A673 (cell line): ENCODE measurements at regions not wholly inside any gene's neighbourhood (a gene's known extent, or its start where the extent isn't known, plus 50 kb on each side); places are given as distances from the start of the nearest gene placed in this dataset.

Experiments used
- EZH2 ChIP-seq: fragments of 200-600 bp; sonication (generic); IDR thresholded peaks from 2 replicates; pipeline ENCODE4 v1.6.1; 2017; ENCODE audit warnings: borderline replicate concordance, low read depth, mild to moderate bottlenecking, mixed read lengths, antibody characterized with exemption, low read length; ENCODE audit not compliant: poor library complexity, severe bottlenecking
- TF ChIP-seq, protein P1 (sequence below): fragments of 300-800, 200-600 bp; sonication (generic); conservative IDR thresholded peaks from 2 replicates; pipeline ENCODE4 v1.5.1; 2017; ENCODE audit warnings: low read depth, mild to moderate bottlenecking, antibody characterized with exemption, low read length, moderate library complexity, mixed read lengths

DNA sequence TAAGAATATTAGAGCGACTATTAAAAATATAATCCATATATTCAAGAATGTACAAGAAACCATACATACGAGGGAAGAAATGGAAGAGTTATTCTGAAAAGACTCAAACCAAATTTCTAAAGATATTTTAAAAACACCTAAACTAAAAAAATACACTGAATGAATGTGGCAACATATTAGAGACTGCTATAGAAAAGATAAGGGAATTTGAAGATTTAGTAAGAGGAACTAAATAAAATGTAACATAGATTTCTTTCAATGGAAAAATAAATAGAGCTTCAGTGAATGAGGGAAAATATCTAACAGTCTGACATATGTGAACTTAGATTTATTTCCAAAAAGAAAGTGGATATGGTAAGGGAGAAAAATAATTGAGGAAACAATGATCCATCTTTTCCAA lies 194.9 kb upstream of the STXBP5 start:
- TF ChIP-seq, protein P1, sequence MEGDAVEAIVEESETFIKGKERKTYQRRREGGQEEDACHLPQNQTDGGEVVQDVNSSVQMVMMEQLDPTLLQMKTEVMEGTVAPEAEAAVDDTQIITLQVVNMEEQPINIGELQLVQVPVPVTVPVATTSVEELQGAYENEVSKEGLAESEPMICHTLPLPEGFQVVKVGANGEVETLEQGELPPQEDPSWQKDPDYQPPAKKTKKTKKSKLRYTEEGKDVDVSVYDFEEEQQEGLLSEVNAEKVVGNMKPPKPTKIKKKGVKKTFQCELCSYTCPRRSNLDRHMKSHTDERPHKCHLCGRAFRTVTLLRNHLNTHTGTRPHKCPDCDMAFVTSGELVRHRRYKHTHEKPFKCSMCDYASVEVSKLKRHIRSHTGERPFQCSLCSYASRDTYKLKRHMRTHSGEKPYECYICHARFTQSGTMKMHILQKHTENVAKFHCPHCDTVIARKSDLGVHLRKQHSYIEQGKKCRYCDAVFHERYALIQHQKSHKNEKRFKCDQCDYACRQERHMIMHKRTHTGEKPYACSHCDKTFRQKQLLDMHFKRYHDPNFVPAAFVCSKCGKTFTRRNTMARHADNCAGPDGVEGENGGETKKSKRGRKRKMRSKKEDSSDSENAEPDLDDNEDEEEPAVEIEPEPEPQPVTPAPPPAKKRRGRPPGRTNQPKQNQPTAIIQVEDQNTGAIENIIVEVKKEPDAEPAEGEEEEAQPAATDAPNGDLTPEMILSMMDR: no peak
- no peak for TF ChIP-seq EZH2
